Rectal smooth muscle tissue (tissue), 1 donor: ENCODE measurements at regions not wholly inside any gene's neighbourhood (a gene's known extent, or its start where the extent isn't known, plus 50 kb on each side); places are given as distances from the start of the nearest gene placed in this dataset.
"Not testable (repeated sequence)": the region's sequence is repeated elsewhere in the genome, so short reads cannot be mapped to it uniquely, and the experiment has no call there.

Experiments used
- H3K27ac ChIP-seq: one replicate; pipeline ENCODE4 v1.7.0; 2013; ENCODE audit warnings: low read depth, low read length, inconsistent platforms
- H3K27me3 ChIP-seq: one replicate; pipeline ENCODE4 v1.7.0; 2013; ENCODE audit warnings: low read length; ENCODE audit not compliant: control insufficient read depth, insufficient read depth
- H3K36me3 ChIP-seq: one replicate; pipeline ENCODE4 v1.7.0; 2013; ENCODE audit warnings: low read length; ENCODE audit not compliant: control insufficient read depth, insufficient read depth
- H3K4me1 ChIP-seq: one replicate; pipeline ENCODE4 v1.7.0; 2013; ENCODE audit warnings: low read length; ENCODE audit not compliant: control insufficient read depth, insufficient read depth
- H3K4me3 ChIP-seq: one replicate; pipeline ENCODE4 v1.7.0; 2013; ENCODE audit warnings: low read length
- H3K9ac ChIP-seq: one replicate; pipeline ENCODE4 v1.7.0; 2013; ENCODE audit warnings: low read length

DNA sequence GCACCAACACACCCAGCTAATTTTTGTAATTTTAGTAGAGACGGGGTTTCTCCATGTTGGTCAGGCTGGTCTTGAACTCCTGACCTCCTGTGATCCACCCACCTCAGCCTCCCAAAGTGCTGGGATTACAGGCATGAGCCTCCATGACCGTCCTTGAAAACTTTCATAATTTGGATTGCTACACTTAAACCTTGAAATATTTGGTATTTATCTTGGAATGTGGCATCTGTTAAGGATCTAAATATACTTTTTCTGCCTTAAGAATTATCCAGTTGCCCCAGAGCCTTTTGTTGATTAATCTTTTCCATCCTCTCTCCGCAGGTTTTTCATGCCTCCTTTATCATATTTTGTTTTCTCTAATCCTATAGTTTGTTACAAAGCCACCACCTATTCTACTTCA is 872.7 kb downstream of the KCNMA1 start:
- H3K4me3 ChIP-seq, H3K27me3 ChIP-seq, H3K9ac ChIP-seq, H3K27ac ChIP-seq, H3K4me1 ChIP-seq, H3K36me3 ChIP-seq: not testable (repeated sequence)

- Histone ChIP-seq H3K27ac (no peak overlapping the region), H3K4me3 (no peak overlapping the region), H3K36me3 (no peaks in the 10 kb centered on the region), H3K4me1 (peaks cover 5% of the 10 kb centered on the region), H3K9ac (no peak overlapping the region), H3K27me3 (no peaks in the 10 kb centered on the region)
Measured at GRCh38 chr10:76764177-76764576, 873.4 kb downstream of the KCNMA1 start.

- Histone ChIP-seq H3K27me3 (no peaks in the 10 kb centered on the region), H3K9ac (no peak overlapping the region), H3K4me3 (no peak overlapping the region), H3K4me1 (no peaks in the 10 kb centered on the region), H3K27ac (no peak overlapping the region), H3K36me3 (no peaks in the 10 kb centered on the region)
Measured at GRCh38 chr10:76763376-76763775, 874.2 kb downstream of the KCNMA1 start.

DNA sequence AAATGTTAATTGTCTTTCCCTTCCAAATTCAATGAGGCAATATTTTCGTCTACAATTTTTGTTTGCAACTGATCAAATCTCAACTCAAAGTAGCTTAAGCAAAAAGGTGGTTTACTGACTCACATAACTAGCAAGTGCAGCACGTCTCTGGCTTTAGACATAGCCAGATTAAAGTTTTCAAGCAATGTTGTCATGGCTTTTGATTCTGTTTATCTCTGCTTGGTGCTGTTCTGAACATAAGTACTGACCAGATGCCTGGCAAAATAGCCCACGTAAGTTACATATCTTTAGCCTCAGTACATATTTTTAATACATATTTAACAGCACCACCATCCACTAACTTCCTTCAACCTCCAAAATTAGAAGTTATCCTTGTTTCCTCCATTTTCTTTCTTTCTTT is 877.9 kb downstream of the KCNMA1 start:
- no peak overlapping the region for H3K4me3 ChIP-seq
- no peak overlapping the region for H3K9ac ChIP-seq
- no peaks in the 10 kb centered on the region for H3K4me1 ChIP-seq
- no peaks in the 10 kb centered on the region for H3K27me3 ChIP-seq
- no peak overlapping the region for H3K27ac ChIP-seq
- H3K36me3 ChIP-seq, result no peaks in the 10 kb centered on the region

- H3K27me3 ChIP-seq, result no peaks in the 10 kb centered on the region
- no peak overlapping the region for H3K4me3 ChIP-seq
- peaks cover 2% of the 10 kb centered on the region for H3K4me1 ChIP-seq
- no peak overlapping the region for H3K27ac ChIP-seq
- H3K9ac ChIP-seq, result no peak overlapping the region
- H3K36me3 ChIP-seq, result no peaks in the 10 kb centered on the region
Measured at GRCh38 chr10:76743169-76743568, 894.4 kb downstream of the KCNMA1 start.

- H3K4me1 ChIP-seq, result peaks cover 2% of the 10 kb centered on the region
- H3K4me3 ChIP-seq, result no peak overlapping the region
- H3K27ac ChIP-seq, result no peak overlapping the region
- no peaks in the 10 kb centered on the region for H3K36me3 ChIP-seq
- no peaks in the 10 kb centered on the region for H3K27me3 ChIP-seq
- H3K9ac ChIP-seq, result no peak overlapping the region
Measured at GRCh38 chr10:76740514-76740913, 897.1 kb downstream of the KCNMA1 start.

DNA sequence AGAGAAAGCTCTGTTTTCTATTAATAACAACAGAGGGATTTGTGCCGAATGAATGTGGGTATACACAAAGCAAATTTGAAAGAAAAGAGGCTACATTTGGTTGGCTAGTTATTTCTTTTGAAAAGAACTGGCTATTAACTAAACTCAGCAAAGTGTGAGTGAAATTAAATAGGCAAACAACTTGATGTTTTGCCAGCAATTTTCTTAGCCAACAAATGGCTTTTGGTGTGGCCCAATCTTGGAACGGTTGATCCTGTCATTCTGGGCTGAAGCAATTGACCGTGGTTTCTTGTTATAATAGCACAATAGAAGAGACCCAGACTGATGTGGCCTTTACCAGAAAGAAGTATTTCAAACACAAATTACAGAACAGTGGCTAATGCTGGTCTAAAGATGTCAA is 898.6 kb downstream of the KCNMA1 start:
- Histone ChIP-seq H3K27me3 (no peaks in the 10 kb centered on the region), H3K4me3 (no peak overlapping the region), H3K36me3 (no peaks in the 10 kb centered on the region), H3K9ac (no peak overlapping the region), H3K4me1 (peaks cover 2% of the 10 kb centered on the region), H3K27ac (no peak overlapping the region)

DNA sequence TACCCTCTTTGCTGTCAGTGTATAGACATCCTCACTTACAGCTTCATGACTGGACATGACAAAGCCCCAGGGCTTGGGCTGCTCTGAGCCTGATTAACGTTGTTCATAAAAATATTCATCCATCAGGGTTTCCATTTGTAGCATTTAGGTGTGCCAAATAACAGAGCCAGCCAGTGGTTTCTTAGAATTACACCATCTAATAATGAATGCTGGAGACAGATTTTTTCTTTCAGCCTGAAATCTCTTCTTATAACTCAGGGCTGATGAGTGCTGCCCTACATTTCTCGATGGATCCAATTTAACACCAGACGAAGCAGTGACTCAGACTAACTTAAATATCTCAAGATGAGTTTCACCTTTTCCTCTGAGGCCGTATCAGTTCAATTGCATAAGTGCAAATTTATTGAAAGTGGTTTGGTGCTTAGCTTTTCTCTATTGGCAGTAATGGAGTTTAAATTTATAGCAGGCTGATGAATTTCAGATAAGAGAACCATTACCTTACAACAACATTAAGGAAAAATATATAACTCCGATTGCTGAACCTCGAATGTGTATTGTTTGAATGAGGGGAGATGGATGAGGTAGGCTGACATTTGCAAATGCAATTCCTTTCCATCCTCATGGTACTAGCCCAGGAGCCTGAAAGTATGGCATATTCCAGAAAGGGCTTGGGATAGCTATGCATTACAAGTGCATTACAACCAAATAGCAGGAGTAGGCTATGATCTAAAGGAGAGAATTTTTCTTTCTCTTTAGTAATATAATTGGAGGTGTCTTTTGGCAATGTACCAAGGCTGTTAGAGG is 900.6 kb downstream of the KCNMA1 start:
- H3K9ac ChIP-seq, result no peak overlapping the region
- no peaks in the 10 kb centered on the region for H3K36me3 ChIP-seq
- peaks cover 2% of the 10 kb centered on the region for H3K4me1 ChIP-seq
- H3K27ac ChIP-seq, result no peak overlapping the region
- H3K4me3 ChIP-seq, result no peak overlapping the region
- H3K27me3 ChIP-seq, result no peaks in the 10 kb centered on the region

DNA sequence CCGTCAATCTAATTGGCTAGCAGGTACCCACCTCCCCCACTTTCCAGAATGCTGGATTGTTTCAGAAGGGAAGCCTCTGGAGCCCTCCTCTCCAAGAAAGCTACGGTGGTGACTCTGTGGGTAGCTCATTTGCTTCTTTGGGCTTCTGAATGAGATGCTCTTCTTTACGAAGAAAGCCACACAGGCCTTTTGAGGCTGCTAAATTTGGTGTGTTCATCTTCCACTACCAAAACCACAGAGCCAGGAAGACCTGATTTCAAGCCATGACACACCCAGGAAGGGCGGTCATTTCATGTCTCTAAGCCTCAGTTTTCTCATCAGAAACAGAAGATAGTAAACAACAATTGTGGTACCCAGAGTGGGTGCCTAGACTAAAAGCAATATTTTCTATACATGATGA is 901.2 kb downstream of the KCNMA1 start:
- no peaks in the 10 kb centered on the region for H3K36me3 ChIP-seq
- H3K4me3 ChIP-seq, result no peak overlapping the region
- no peak overlapping the region for H3K9ac ChIP-seq
- H3K27ac ChIP-seq, result no peak overlapping the region
- H3K4me1 ChIP-seq, result peaks cover 2% of the 10 kb centered on the region
- no peaks in the 10 kb centered on the region for H3K27me3 ChIP-seq

- H3K27me3 ChIP-seq, result no peaks in the 10 kb centered on the region
- no peak overlapping the region for H3K4me3 ChIP-seq
- no peaks in the 10 kb centered on the region for H3K36me3 ChIP-seq
- no peak overlapping the region for H3K27ac ChIP-seq
- H3K4me1 ChIP-seq, result peaks cover 2% of the 10 kb centered on the region
- H3K9ac ChIP-seq, result no peak overlapping the region
Measured at GRCh38 chr10:76735866-76736265, 901.7 kb downstream of the KCNMA1 start.

- H3K36me3 ChIP-seq, result no peaks in the 10 kb centered on the region
- H3K4me3 ChIP-seq, result no peak overlapping the region
Measured at GRCh38 chr10:76733441-76733936, 904.1 kb downstream of the KCNMA1 start.

DNA sequence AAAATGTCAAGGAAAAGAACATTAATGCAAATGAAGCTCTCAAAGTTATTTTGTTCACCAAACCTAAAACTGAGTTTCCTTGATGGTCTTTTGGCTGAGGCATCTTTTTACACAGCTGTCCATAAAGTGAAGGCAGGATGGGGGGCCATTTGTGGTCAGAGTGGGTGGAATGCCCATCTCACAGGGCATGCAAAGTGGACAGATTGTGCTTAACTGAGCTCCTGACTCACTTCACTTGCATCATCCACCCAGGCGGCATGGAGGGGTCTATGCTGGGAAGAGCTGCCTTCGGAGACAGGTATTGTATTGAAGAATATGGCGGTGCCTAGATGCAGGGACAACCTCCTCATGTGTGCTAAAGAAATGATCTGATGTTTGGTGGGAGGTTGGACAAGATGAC is 905.3 kb downstream of the KCNMA1 start:
- Histone ChIP-seq H3K9ac (no peak overlapping the region), H3K36me3 (no peaks in the 10 kb centered on the region), H3K27me3 (no peaks in the 10 kb centered on the region), H3K4me1 (no peaks in the 10 kb centered on the region), H3K4me3 (no peak overlapping the region), H3K27ac (no peak overlapping the region)

More at GRCh38 chr10:76733441-76733936, 904.1 kb downstream of the KCNMA1 start:
- Histone ChIP-seq H3K4me1 (no peaks in the 10 kb centered on the region), H3K27me3 (no peaks in the 10 kb centered on the region), H3K27ac (no peak overlapping the region), H3K9ac (no peak overlapping the region)

DNA sequence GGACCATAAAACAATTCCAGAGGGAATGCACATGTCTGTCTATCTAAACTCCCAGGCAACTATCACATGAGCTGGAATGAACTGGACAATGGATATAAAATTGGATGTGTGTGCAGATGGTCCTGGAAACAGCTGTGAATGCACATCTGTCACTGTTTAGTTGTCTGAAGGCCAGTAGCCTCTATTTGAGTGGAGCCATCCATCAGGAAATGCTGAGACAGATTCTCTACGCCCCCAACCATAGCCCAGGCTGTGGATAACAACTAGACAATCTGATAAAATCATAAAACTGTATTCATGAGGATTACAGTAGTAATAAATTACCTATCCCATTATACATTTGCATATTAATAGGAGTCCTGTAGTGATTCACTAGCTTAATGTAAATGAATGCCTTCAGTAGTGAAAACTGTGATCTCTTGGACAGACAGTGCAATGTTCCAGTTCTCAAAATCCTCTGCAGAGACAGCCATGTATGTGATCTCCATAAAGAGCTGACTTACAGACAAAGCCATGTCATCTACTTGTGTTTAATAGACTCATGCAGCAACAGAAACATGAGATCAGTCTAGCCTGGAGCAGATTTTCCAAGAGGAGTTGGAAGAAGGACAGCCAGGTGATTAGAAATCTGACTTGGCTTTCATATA is 907.6 kb downstream of the KCNMA1 start:
- Histone ChIP-seq H3K36me3 (no peaks in the 10 kb centered on the region), H3K4me1 (no peaks in the 10 kb centered on the region), H3K9ac (no peak overlapping the region), H3K27me3 (no peaks in the 10 kb centered on the region), H3K27ac (no peak overlapping the region), H3K4me3 (no peak overlapping the region)
